Dermis microvascular lymphatic vessel endothelial cell (primary cell): ENCODE measurements at regions not wholly inside any gene's neighbourhood (a gene's known extent, or its start where the extent isn't known, plus 50 kb on each side); places are given as distances from the start of the nearest gene placed in this dataset.
A peak's percentile ranks its signal among the peaks of the same experiment; 100 is the strongest.

ENCODE experiments used
- DNase-seq, 2 donors: peaks; one replicate each; pipeline versions ENCODE4 v3.0.0 to v3.0.0-alpha.2; 2010; ENCODE audit warnings: low read depth in 2 of 2

GRCh38 chr6:14731611-14732010 is 514.3 kb upstream of the JARID2 start:
- DNase-seq, result no peak

GRCh38 chr6:14732226-14732843 is 513.5 kb upstream of the JARID2 start:
- no peak for DNase-seq

- DNase-seq, result no peak
These were observed 512.8 kb upstream of the JARID2 start for GRCh38 chr6:14732844-14733757.

- no peak for DNase-seq
These were observed 511.8 kb upstream of the JARID2 start for GRCh38 chr6:14734052-14734415.

GRCh38 chr6:14734416-14735340 is 511.2 kb upstream of the JARID2 start:
- no peak for DNase-seq

GRCh38 chr6:14735956-14736486 is 509.8 kb upstream of the JARID2 start:
- DNase-seq, result no peak

GRCh38 chr6:14736554-14736953 is 509.3 kb upstream of the JARID2 start:
- no peak for DNase-seq

- DNase-seq, result no peak
These were observed 507.4 kb upstream of the JARID2 start for GRCh38 chr6:14738497-14738896.

- DNase-seq, result peak in 1 of 2 donors; percentile 9
These were observed 506.9 kb upstream of the JARID2 start for GRCh38 chr6:14738933-14739332.

GRCh38 chr6:14739827-14740226 is 506.0 kb upstream of the JARID2 start:
- no peak for DNase-seq

GRCh38 chr6:14742171-14742570 is 503.7 kb upstream of the JARID2 start:
- no peak for DNase-seq

GRCh38 chr6:14742680-14743079 is 503.2 kb upstream of the JARID2 start:
- DNase-seq, result no peak

GRCh38 chr6:14743144-14743473 is 502.8 kb upstream of the JARID2 start:
- DNase-seq, result no peak

GRCh38 chr6:14743474-14744211 is 502.2 kb upstream of the JARID2 start:
- DNase-seq, result peak in 1 of 2 donors; percentile 81

- no peak for DNase-seq
These were observed 501.7 kb upstream of the JARID2 start for GRCh38 chr6:14744212-14744556.

GRCh38 chr6:14746139-14746837 is 499.6 kb upstream of the JARID2 start:
- no peak for DNase-seq

GRCh38 chr6:14747881-14748520 is 497.9 kb upstream of the JARID2 start:
- no peak for DNase-seq

- DNase-seq, result no peak
These were observed 497.2 kb upstream of the JARID2 start for GRCh38 chr6:14748679-14749078.

GRCh38 chr6:14750059-14750661 is 495.7 kb upstream of the JARID2 start:
- DNase-seq, result no peak
